NCI-H1417 (cell line): ENCODE measurements at regions not wholly inside any gene's neighbourhood (a gene's known extent, or its start where the extent isn't known, plus 50 kb on each side); places are given as distances from the start of the nearest gene placed in this dataset.
"Not testable (repeated sequence)": the region's sequence is repeated elsewhere in the genome, so short reads cannot be mapped to it uniquely, and the experiment has no call there.

Source experiments
- DNase-seq, 3 experiments: peaks; one replicate each; lab custom pipeline; 2025; lab: John Stamatoyannopoulos, UW

DNA sequence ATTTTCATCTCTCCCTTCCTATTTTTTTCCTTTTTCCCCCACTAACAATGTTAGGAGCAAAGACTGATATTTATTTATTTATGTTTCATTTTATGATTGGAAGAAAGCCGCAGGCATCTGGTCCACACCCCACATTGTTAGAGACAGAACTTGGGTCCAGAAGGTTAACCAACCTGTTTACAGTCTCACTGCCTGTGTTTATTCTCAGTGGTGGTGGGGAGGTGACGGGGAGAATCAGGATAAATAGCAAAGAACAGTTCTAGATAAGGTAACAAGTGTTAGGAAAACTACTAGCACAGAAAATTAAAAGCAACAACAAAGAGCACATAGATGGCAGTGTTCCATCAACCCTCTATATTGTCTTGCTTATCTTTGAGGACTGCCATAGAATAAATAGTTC, 301.7 kb upstream of the DIPK2B start:
- DNase-seq: no peak

DNA sequence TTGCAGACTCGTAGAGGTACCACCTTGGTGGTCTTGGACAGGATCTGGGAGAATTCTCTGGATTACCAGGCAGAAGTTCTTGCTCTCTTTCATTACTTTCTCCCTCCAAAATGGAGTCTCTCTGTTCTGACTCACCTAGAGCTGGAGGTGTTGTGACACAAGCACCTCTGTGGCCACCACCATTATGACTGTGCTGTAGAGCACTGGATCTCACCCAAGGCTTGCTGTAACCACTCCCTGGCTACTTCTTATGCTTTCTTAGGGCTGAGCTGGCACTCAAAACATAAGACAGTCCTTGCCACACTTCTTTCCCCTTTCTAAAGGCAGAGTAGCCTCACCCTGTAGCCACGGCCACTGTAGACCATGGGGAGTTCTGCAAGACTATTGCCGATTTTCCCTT, 296.6 kb upstream of the DIPK2B start:
- no peak for DNase-seq

DNA sequence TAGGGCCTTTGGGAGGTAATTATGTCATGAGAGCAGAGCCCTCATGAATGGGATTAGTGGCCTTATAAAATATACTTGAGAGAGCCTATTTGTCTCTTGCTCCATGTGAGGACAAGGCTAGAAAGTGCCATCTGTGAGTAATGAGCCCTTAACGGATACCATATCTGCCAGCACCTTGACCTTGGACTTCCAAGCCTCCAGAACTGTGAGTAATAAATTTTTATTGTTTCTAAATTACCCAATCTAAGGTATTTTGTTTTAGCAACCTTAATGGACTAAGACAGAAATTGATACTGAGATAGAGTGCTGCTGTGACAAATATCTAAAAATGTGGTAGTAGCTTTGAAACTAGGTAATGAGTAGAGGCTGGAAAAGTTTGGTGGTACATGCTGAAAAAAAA, 285.0 kb upstream of the DIPK2B start:
- DNase-seq: no peak

DNA sequence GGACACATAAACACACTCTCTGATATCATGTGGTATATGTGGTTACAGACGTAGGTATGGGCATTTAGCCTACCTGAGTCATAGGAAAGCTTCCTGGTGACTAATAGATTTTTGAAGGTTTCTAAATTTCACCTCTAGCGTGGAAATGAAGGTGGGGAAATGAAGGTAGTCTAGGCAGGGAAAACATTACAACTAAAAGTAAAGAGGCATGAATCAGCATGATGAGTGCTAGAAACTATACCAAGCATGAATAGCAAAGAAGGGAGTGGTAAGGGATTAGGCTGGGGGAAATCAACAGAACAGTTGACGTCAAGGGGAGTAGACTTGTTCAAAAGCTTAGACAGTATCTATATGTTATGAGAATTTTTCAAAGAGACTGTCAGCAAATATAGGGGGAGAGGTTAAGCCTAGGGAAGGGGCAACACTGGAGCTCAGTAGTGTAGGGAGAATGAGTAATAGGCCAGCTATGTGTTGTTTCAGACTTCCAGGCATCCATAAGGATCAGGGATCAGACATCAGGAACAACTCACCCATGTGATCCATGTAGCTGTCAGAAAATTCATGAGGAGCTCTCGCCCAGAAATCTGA, 279.3 kb upstream of the DIPK2B start:
- DNase-seq: no peak

DNA sequence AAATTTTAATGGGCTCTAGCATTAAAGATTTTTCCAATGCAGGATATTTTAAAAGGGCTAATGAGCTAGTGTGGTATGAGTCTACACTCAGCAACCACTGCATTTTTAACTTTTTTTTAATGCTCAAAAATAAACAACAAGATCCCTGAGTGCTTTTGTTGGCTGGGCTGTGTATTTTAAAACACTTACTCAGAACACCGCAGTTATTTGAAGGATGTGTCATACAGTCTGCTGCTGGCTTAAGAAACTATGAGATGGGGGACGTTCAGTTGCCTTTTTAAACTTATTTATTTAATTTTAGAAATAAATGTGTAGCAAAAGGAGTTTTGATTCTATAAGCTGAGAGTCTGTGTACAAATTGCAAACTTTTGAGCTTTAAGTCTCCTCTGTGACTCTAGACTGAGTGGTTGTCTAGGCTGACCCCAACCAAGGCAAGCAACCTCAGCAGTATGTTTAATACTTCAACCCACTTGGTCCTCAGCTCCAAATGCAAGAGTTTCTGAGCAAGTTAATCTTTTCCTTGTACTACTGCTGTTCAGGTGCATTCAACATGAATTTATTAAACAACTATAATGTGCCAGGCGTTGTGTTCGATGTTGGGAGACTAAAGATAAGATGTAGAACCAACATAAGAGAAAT, 278.6 kb upstream of the DIPK2B start:
- no peak for DNase-seq

DNA sequence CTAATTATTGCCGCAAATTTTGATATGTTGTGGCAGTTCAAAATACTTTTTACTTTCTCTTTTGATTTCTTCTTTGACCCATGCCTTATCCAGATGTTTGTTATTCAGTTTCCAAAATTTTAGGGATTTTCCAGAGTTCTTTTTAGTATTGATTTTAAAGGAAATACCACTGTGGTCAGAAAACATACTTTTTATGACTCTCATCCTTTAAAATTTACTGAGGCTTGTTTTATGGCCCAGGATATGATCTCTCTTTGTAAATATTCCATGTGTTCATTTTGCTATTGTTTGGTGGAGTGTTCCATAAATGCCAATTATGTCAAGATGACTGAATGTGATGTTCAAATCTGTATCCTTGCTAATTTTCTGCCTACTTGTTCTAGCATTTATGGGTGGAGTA, 272.3 kb upstream of the DIPK2B start:
- no peak for DNase-seq

DNA sequence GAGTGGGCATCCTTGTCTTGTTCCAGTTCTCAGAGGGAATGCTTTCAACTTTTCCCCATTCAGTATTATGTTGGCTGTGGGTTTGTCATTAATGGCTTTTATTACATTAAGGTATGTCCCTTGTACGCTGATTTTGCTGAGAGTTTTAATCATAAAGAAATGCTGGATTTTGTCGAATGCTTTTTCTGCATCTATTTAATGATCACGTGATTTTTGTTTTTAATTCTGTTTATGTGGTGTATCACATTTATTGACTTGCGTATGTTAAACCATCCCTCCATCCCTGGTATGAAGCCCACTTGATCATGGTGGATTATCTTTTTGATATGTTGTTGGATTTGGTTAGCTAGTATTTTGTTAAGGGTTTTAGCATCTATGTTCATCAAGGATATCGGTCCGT, 266.9 kb upstream of the DIPK2B start:
- DNase-seq: not testable (repeated sequence)

DNA sequence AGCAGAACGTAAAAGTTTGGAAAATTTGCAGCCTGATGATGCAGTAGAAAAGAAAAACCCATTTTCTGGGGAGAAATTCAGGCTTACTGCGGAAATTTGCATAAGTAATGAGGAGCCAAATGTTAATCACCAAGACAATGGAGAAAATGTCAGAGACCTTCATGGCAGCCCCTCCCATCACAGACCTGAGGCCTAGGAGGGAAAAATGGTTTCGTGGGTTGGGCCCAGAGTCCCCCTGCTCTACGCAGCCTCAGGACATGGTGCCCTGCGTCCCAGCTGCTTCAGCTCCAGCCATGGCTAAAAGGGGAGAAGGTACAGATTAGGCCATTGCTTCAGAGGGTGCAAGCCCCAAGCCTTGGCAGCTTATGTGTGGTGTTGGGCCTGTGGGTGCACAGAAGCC, 255.1 kb upstream of the DIPK2B start:
- DNase-seq: not testable (repeated sequence)

DNA sequence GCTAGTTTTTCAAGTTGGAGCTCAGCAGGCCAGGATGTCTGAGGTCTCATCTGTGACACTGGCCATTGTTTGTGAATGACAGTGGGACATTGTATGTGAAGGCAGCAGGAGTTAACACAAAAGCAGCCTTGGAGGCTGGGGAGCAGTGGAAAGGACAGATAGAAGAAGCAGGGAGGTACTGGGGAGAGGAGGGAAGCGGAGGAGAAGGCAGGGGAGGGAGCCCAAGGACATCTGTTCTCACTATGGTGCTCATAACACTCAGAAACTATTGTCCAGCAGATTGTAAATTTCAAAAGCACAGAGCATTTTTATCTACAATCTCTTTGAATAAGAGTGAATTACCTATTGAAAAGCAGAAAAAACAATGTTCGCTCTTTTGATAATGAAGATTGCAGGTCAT, 253.6 kb upstream of the DIPK2B start:
- no peak for DNase-seq

DNA sequence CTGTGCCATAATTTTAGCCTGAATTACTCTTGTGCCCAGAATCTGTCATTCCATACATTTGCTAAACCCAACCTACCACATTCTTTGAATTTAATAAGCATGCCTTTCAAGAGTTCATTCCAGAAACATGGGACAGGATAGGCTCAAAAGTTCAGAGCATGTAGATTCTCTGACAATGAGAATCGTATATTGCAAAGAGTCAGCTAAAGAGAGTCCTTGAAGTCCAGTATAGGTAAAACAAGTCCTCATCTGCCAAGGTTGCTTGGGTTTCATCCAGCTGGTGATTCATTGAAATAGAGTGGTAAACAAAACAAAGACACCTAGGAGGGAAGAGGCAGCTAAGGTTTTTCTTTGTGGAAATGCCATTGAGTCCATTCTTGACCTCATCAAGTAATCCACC, 249.3 kb upstream of the DIPK2B start:
- DNase-seq: no peak

DNA sequence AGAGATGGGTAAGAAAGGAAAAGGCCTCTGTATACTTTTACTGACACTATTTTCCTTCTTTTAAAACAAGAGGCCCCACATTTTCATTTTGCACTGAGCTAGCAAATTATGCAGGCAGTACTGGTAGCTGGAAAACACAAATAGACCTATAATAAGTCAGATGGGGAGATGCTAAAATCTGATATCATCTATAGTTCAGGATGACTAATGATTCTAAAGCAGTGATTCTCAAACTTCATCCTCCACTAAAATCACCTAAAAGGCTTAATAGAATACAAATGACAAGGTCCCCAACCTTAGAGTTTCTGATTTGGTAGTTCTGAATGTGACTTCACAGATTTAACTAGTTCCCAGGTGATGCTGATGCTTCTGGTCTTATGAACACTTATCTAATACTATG, 247.3 kb upstream of the DIPK2B start:
- no peak for DNase-seq

DNA sequence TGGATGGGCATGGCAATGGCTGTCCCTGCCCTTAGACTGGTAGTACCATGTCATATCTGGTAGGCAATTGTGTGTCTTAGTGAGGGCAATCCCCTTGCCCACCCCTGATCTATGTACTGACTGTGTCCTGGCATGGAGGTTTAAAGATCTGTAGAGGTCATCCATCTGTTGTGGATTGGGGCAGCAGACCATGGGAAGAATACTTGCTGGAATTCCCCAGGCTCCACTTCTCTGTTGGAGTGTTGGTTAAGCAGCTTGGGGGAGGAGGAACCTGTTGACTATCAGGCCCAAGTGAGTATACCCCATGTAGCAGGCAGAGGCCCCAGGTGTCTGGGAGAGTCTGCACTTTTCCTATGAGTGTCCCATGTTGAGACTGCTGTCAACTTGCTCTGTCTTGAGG, 246.7 kb upstream of the DIPK2B start:
- DNase-seq: no peak

DNA sequence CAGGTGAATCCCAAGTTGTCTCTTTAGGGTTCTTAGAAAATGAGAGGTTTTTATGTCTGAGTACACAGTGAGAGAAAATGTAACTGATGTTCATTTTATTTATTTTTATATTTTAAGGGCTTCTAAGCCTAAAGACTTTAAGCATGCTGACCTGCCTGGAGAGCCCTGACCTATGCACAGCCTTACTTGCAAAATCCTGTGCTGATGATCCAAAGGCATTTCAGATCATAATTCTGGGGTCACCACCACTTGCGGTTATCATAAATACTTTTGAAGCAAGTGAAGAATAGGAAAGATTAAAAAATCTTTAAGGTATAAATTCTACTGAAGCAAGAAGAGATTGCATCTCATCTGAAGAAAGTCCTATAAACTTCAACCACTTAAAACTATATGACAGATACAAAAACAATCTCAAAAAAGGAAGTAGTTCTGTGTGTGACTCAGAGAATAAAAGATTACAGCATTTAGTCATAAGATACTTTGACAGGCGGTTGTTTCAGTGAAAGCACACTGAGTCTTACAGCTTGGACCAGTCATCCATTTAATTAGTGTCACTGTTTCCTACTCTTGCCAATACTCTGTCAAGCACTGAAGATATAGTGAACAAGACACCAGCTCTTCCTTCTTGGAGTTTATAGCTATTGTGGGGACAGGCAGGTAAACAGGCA, 245.2 kb upstream of the DIPK2B start:
- DNase-seq: no peak

DNA sequence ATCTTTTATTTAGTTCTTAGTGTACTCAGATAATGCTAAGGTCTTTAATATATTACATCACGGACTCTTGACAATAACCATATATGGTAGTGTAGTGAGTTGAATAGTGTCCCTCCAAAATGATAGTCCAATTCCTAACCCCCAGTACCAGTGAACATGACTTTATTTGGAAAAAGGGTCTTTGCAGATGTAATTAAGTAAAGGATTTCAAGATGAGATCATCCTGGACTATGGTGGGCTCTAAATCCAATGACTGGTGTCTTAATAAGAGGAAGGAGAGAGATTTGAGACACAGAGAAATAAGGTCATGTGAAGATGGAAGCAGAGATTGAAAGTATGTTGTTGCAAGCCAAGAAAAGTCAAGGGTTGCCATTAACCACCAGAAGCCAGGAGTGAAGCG, 236.5 kb upstream of the DIPK2B start:
- DNase-seq: no peak

DNA sequence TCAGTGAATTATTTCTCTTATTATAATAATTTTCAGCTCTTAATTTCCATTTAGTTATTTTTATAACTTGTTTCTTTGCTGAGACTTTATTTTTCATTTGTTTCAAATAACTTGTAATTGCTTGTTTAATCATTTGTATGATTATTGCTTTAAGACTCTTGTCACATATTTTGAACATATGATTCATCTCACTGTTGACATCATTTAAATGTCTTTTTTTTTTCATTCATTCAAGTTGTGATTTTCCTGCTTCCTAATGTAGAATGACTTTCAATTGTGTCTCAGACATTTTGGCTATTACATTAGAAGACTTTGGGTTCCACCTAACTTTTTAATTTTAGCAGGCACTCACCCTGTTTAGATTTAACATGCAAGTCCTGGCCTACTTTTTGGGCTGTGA, 234.8 kb upstream of the DIPK2B start:
- DNase-seq: no peak

DNA sequence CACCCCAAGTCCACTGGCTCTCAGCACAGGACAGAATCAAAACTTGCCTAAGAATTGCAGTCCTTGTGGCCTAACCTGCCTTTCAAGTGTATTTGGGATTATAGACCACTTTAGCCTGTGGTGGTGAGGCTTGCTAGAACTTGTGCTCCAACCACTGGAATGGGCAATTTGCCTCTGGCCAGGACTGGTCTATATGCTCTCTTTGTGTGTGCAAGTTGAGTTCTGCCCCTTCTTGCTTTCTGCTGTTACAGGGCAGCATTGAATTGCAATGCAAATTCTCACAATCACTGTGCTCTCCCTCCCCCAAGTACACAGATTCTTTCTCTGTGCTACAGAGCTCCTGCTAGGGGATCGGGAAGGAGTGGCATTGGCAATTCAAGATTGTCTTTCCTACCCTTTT, 233.6 kb upstream of the DIPK2B start:
- DNase-seq: no peak

DNA sequence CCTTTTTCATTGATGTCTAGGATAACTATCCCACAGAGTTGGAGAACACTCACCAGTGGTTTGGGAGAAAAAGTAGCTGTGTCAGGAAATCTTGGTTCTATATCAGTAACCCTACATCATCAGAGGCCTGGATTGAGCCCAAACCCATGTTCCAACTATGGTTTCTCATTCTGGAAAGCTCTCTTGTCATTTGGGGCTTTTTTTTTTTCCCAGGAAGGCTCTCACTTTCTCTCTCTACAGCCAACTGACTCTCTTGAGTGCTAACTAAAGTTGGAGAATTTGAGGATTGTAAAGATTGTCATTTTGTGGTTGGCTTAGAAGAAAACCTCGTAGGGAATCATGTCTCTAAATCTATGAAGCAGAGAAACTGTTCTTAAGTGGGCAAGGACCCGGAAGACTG, 228.2 kb upstream of the DIPK2B start:
- no peak for DNase-seq

DNA sequence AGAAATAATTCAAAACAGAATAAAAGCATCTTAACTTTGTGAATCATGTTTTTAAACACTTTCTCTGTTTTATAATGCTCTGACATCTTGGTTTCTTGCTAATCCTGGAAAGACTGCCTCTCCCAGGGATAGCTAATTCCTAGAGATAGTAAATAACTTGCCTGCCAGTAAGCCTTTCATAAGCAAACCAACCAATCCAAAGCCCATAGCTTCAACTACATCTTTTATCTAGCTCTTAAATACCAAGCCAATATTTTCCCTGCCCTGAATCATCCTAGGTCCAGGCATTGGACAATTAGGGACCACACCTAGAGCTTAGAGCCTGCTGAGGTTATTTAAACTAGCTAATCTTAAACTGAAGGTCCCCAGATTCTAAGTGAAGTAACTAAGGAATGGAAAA, 223.7 kb upstream of the DIPK2B start:
- no peak for DNase-seq

DNA sequence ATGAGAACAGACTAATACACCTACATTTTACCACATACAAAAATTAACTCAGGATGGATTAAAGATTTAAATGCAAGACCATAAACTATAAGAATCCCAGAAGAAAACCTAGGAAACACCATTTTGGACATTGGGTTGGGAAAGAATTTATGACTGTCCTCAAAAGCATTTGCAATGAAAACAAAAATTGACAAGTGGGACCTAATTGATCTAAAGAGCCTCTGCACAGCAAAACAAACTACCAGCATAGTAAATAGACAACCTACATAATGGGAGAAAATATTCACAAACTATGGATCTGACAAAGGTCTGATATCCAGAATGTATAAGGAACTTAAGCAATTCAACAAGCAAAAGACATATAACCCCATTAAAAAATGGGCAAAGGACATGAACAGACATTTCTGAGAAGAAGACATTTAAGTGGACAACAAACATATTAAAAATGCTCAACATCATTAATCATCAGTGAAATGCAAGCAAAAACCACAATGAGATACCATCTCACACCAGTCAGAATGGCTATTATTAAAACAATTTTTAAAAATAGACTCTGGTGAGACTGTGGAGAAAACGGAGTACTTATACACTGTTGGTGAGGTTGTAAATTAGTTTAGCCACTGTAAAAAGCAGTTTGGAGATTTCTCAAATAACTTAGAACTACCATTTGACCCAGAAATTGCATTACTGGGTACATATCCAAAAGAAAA, 221.7 kb upstream of the DIPK2B start:
- DNase-seq: no peak

DNA sequence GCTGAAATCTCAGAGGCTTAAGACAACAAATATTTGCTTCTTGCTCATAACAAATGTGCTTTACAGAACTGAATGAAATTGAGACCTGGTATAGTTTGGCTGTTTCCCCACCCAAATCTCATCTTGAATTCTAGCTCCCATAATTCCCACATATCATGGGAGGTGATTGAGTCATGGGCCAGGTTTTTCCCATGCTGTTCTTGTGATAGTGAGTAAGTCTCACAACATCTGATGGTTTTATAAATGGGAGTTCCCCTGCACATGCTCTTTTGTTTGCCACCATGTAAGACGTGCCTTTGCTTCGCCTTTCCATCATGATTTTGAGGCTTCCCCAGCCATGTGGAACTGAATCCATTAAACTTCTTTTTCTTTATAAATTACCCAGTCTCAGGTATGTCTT, 221.1 kb upstream of the DIPK2B start:
- no peak for DNase-seq

DNA sequence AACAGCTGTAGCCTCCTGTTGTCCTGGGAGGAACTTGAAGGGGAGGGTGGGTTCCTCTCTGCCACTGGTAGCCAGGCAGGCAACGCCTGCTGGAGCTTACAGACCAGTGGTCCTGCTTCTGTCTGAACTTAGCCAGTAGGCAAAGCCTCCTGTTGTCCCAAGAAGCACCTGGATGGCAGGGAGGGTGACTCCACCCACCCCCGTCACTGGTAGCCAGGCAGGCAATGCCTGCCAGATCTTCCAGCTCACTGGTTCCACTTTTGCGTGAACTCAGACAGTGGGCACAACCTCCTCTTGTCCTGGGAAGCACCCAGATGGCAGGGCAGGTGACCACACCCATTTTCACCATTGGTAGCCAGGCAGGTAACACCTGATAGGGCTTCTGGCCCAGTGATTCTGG, 203.5 kb upstream of the DIPK2B start:
- no peak for DNase-seq

DNA sequence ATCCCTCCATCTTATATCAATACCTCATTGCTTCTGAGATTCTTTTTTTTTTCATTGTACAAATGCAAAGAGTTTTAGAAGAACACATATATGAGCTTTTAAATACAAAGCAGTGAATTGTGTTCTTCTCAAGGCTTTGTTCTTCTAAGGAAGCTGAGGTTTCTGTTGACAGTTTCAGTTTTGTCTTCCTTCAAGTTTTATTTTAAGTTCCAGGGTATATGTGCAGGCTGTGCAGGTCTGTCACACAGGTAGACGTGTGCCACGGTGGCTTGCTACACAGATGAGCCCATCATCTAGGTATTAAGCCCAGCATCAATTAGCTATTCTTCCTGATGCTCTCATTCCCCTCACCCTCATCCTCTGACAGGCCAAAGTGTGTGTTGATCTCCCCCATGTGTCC, 201.2 kb upstream of the DIPK2B start:
- no peak for DNase-seq
